ENCODE measurements at regions not wholly inside any gene's neighbourhood (a gene's known extent, or its start where the extent isn't known, plus 50 kb on each side); places are given as distances from the start of the nearest gene placed in this dataset.
"Not testable (repeated sequence)": the region's sequence is repeated elsewhere in the genome, so short reads cannot be mapped to it uniquely, and the experiment has no call there.

DNA sequence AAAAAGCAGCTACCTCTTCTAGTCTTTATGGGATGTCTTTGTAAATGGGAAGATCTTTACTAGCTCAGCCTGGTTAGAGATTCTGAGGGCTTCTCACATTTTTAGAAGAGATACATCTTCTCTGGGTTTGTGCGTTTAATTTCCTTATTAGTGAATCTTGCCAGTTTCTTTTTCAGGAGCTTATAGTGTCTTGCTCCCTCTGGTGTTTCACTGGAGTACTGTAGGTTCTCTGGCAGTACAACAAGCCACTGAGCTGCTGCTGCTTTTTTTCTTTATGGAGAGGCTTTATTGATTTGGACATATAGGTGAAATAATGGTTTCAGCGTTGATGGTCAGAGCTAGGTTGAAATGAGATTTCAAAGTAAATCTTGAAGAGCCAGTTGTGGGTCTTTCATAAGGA, 82.9 kb downstream of the LAS1L start:
- FAIRE-seq: no peak
- DNase-seq (ENCODE audit: low spot score): peak; percentile 31

DNA sequence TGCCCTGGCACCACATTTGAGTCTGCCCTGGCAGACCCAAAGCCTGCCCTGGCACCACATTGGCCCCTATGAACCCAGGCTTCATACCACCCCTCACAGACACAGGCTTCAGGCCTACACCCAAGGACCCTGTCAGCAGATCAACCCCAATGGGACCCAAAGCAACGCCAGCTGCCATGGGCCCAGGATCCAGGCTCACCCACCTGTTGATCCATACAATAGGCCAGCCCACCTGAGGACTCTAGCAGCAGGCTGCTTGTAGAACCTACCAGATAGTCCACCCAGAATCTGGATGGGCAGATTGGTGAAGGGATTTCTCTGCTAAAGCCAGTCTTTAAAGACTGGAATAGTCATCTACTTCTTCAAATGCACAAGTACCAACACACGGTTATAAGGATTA, 114.4 kb downstream of the LAS1L start:
- DNase-seq (ENCODE audit: low spot score): no peak
- no peak for FAIRE-seq

DNA sequence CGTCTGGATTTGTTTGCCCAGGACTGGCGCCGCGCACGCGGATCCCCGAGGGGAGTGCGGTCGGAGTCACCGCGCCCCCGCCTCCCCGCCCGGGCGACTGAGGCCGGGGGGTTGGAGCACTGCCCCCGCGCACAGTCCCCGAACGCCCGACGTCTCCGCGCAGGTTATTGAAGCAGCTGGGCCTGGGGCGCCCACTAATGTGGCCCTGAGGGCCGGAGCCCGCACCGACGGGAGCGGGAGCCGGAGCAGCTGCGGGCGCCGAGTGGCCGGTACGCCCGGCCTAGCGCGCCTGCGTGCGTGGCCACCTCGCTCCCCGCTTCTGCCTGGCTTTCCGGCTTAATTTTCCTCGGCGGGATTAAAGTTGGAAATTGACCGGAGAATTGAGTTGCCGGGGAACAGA, 126.9 kb downstream of the LAS1L start:
- FAIRE-seq; DNase-seq (ENCODE audit: low spot score): not testable (repeated sequence)

- DNase-seq (ENCODE audit: low spot score) (no peak), FAIRE-seq (no peak)
Measured at GRCh38 chrX:65407157-65407626, 127.4 kb downstream of the LAS1L start.

DNA sequence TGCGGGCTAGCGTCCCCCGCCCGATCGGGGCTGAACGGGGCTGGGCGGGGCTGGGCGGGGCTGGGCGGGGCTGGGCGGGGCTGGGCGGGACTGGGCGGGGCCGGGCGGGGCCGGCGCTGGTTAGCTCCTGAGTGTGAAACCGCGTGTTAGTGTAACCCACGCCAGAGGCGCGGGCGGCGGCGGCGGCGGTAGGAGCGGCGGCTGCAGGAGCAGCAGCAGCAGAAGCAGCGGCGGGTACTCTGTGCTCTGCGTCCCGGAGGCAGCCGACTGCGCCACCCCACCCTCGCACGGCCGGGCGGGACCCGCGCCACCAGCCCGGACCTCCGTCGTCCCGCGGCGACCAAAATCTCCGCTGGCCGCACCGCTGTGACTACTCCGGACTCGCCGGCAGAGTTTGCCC, 128.1 kb downstream of the LAS1L start:
- FAIRE-seq: no peak
- DNase-seq (ENCODE audit: low spot score): peak; percentile 58

GRCh38 chrX:65392284-65392683, 142.3 kb downstream of the LAS1L start:
- DNase-seq (ENCODE audit: low spot score): no peak
- FAIRE-seq: no peak

DNA sequence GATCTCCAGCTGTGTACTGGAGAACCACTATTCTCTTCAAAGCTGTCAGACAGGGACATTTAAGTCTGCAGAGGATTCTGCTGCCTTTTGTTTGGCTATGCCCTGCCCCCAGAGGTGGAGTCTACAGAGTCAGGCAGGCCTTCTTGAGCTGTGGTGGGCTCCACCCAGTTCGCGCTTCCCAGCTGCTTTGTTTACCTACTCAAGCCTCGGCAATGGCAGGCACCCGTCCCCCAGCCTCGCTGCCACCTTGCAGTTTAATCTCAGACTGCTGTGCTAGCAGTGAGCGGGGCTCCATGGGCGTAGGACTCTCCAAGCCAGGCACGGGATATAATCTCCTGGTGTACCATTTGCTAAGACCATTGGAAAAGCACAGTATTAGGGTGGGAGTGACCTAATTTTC, 145.5 kb downstream of the LAS1L start:
- DNase-seq (ENCODE audit: low spot score); FAIRE-seq: not testable (repeated sequence)
